Chondrocyte (in vitro differentiated cells): ENCODE measurements at regions not wholly inside any gene's neighbourhood (a gene's known extent, or its start where the extent isn't known, plus 50 kb on each side); places are given as distances from the start of the nearest gene placed in this dataset.

Source experiments
- DNase-seq: peaks from one replicate; pipeline ENCODE4 v3.0.0; 2021; ENCODE audit warnings: mixed read lengths, low spot score
- H3K27ac Mint-ChIP-seq: one replicate; pipeline ENCODE4 v1.8.0; 2021; ENCODE audit warnings: mild to moderate bottlenecking, moderate library complexity, mixed read lengths; ENCODE audit not compliant: unreplicated experiment
- H3K27me3 Mint-ChIP-seq: 2 replicates; pipeline ENCODE4 v1.8.0; 2021; ENCODE audit warnings: low read depth, mixed read lengths
- H3K36me3 Mint-ChIP-seq: 2 replicates; pipeline ENCODE4 v1.8.0; 2021; ENCODE audit warnings: low read depth, mixed read lengths
- H3K4me1 Mint-ChIP-seq: 2 replicates; pipeline ENCODE4 v1.8.0; 2021; ENCODE audit warnings: low read depth, mild to moderate bottlenecking, mixed read lengths
- H3K4me3 Mint-ChIP-seq: one replicate; pipeline ENCODE4 v1.8.0; 2021; ENCODE audit warnings: mild to moderate bottlenecking, moderate library complexity, mixed read lengths; ENCODE audit not compliant: unreplicated experiment
- H3K9me3 Mint-ChIP-seq: 2 replicates; pipeline ENCODE4 v1.8.0; 2021; ENCODE audit warnings: low read depth, mixed read lengths
- CTCF ChIP-seq: fragments of 200-600 bp; sonication (generic); IDR thresholded peaks from 2 replicates; pipeline ENCODE4 v1.5.0; 2021; ENCODE audit warnings: antibody characterized with exemption, mild to moderate bottlenecking, moderate library complexity

GRCh38 chr1:192418552-192419285 is 101.9 kb downstream of the RGS21 start:
- Mint-ChIP-seq H3K36me3 (no peaks in the 10 kb centered on the region), H3K4me3 (no peak overlapping the region), H3K27ac (no peak overlapping the region), H3K9me3 (no peaks in the 10 kb centered on the region), H3K4me1 (no peaks in the 10 kb centered on the region), H3K27me3 (peaks cover 6% of the 10 kb centered on the region)
- TF ChIP-seq CTCF = no peak
- no peak for DNase-seq

- no peak for DNase-seq
- no peak for TF ChIP-seq CTCF
- H3K4me1 Mint-ChIP-seq = no peaks in the 10 kb centered on the region
These were observed 113.9 kb downstream of the RGS21 start for GRCh38 chr1:192430644-192431043.

GRCh38 chr1:192435704-192436103 is 118.9 kb downstream of the RGS21 start:
- Mint-ChIP-seq H3K36me3 (no peaks in the 10 kb centered on the region), H3K27ac (no peak overlapping the region), H3K9me3 (no peaks in the 10 kb centered on the region), H3K27me3 (peaks cover 2% of the 10 kb centered on the region), H3K4me3 (no peak overlapping the region), H3K4me1 (peaks cover 7% of the 10 kb centered on the region)
- no peak for TF ChIP-seq CTCF
- no peak for DNase-seq

More at GRCh38 chr1:192430644-192431043, 113.9 kb downstream of the RGS21 start:
- Mint-ChIP-seq H3K9me3 (peaks cover 4% of the 10 kb centered on the region), H3K36me3 (peaks cover 2% of the 10 kb centered on the region), H3K27me3 (peaks cover 12% of the 10 kb centered on the region), H3K27ac (no peak overlapping the region), H3K4me3 (no peak overlapping the region)

DNA sequence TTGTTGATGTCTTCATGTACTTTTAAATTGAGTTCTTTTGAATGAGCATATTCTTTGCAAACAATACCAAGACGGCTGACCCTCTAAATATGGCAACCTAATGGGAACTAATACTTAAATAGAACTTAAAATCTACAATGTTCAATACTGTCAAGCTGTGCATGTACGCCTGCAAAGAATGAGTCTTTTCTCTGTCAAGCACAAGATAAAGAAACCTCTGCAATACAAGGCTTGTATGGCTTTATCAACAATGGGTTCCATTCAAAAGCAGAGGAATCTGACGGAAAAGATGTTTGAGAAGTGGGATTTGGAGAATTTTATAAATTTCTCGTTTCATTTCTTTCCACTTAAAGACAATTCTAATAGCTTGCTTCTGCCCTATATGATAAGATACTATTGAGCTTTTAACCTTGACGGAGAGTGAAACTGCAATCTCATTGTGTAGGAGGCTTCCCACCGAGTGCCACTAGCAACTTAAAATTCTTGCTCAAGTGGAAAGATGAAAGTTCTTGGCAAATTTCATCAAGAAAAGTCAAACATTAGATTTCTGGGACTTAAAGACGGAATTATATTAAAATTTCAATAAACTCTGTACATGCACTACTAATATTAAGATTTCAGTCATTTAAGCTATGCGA is 119.8 kb downstream of the RGS21 start:
- no peak for TF ChIP-seq CTCF
- Mint-ChIP-seq H3K27me3 (peaks cover 2% of the 10 kb centered on the region), H3K9me3 (no peaks in the 10 kb centered on the region), H3K36me3 (no peaks in the 10 kb centered on the region), H3K4me1 (peaks cover 7% of the 10 kb centered on the region), H3K27ac (no peak overlapping the region), H3K4me3 (no peak overlapping the region)
- no peak for DNase-seq

DNA sequence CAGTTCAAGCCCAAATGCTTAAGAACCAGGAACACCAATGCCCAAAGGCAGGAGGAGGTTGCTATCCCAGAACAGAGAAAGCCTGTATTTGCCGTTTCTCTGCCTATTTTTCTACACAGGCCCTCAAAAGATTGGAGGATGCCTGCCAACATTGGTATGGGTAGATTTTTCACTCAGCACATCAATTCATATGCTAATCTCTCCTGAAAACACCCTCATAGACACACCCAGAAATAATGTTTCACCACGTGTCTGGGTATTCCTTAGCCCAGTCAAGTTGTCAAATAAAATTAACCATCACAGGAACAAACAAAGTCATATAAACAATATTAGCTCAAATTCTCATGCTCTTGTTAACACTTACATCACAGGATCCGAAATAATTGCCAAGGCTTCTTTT is 121.9 kb downstream of the RGS21 start:
- H3K4me1 Mint-ChIP-seq = peaks cover 11% of the 10 kb centered on the region
- H3K4me3 Mint-ChIP-seq = no peak overlapping the region
- H3K27me3 Mint-ChIP-seq = no peaks in the 10 kb centered on the region
- no peak for TF ChIP-seq CTCF
- no peaks in the 10 kb centered on the region for H3K9me3 Mint-ChIP-seq
- no peak overlapping the region for H3K27ac Mint-ChIP-seq
- H3K36me3 Mint-ChIP-seq = no peaks in the 10 kb centered on the region
- DNase-seq = no peak
